A204.1 (cell line): ENCODE measurements at regions not wholly inside any gene's neighbourhood (a gene's known extent, or its start where the extent isn't known, plus 50 kb on each side); places are given as distances from the start of the nearest gene placed in this dataset.
"Not testable (repeated sequence)": the region's sequence is repeated elsewhere in the genome, so short reads cannot be mapped to it uniquely, and the experiment has no call there.

Experiments
- FAIRE-seq: peaks from 2 replicates; lab custom pipeline; 2012; peaks lifted over from hg19 to GRCh38; lab: Jason Lieb, UNC

DNA sequence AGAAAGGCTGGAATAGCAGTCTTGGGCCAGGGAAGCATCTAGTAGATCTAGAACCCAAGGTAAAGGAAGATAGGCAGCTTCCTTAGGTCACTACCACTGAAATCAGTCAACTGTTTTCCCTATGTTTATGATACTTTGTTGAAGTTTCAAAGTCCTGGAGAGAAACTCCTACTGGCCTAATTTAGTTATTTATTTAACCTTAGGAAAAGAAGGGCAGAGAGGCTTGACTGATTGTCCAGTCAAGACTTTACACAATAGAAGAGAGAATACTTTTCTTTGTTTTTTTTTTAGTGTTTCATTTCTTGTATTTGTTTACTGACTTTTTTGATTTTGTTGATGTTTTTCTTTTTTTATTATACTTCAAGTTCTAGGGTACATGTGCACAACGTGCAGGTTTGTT, 138.9 kb upstream of the PHYHIPL start:
- FAIRE-seq: no peak

DNA sequence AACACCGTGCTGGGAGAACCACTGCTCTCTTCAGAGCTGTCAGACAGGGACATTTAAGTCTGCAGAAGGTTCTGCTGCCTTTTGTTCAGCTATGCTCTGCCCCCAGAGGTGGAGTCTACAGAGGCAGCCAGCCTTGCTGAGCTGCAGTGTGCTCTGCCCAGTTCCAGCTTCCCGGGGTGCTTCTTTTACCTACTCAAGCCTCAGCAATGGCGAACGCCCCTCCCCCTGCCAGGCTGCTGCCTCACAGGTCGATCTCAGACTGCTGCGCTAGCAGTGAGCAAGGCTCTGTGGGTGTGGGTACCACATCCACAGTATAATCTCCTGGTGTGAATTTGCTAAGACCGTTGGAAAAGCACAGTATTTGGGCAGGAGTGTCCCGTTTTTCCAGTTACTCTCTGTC, 133.1 kb upstream of the PHYHIPL start:
- FAIRE-seq: not testable (repeated sequence)

DNA sequence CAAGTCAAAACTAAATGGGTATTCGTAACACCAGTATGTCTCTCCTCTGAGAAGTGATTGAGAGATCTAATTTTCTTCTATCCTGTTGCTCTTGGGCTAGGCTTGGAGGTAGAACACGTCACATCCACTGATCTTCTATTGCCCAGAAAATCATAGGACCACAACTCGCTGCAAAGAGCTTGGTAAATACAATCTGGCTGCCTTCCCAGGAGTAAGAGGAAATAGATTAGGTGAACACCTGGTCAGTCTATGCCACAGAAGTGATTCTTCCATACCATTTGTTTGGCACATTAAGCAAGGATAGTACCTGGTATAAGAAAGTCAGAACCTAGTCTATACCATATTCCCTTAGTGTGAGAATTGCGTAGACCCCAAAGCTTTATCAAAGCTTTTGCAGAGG, 129.3 kb upstream of the PHYHIPL start:
- FAIRE-seq: no peak

DNA sequence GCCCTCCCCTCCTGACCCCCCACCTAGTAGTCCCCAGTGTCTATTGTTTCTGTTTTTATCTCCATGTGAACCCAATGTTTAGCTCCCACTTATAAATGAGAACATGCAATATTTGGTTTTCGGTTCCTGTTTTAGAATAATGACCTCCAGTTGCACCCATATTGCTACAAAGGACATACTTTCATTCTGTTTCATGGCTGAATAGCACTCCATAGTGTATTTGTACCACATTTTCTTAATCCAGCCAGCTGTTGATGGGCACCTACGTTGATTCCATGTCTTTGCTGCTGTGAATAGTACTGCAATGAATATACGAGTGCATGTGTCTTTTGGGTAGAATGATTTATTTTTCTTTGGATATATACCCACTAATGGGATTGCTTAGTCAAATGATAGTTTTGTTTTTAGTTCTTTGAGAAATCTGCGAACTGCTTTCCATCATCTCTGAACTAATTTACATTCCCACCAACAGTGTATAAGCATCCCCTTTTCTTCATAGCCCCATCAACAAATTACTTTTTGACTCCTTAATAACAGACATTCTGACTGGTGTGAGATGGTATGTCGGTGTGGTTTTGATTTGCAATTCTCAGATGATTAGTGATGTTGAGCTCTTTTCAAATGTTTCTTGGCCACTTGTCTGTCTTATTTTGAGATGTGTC, 128.4 kb upstream of the PHYHIPL start:
- FAIRE-seq: no peak

DNA sequence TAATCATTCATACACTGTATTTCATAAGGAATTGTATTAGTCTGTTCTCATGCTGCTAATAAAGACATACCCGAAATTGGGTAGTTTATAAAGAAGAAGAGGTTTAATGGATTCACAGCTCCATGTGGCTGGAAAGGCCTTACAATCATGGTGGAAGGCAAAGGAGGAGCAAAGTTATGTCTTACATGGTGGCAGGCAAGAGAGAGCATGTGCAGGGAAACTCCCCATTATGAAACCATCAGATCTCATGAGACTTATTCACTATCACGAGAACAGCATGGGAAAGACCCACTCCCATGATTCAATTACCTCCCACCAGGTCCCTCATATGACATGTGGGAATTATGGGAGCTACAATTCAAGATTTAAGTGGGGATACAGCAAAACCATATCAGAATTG, 122.9 kb upstream of the PHYHIPL start:
- FAIRE-seq: not testable (repeated sequence)

DNA sequence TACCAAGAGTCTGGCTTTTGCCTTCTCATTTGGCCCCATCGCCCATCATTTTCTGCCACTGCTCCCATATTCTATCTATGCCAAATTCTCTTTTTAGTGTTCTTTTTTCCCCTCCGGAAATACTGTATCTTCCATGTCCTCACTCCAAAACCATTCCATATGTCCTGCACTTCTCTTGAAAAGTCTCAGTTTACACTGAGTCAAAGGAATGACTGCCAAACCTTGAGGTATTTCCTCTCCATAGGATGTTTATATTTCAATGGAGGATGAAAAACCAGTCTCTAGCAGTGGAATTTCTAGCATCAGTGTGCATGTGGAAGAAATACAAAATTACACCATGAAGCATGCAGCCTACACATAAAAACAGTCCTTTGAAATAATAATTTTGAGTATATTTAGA, 121.4 kb upstream of the PHYHIPL start:
- FAIRE-seq: no peak

DNA sequence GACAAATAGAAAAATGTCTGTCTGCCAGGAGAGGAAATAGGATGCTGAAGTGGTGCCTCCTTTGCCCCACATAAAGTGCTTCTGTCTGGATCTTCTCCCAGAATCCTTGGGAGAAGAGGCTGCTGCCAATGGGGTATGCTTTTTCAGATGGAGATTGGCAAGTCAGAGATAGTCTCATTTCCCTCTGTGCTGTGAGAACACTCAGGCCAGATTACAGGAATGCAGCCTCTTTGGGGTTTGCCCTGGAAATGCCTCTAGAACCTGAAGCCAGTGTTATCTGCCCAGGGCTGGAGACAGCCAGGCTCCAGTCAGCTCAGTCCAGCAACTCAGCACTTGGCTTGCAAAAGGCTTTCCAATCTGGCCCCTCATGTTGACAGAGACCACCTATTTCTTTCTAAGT, 119.1 kb upstream of the PHYHIPL start:
- no peak for FAIRE-seq

DNA sequence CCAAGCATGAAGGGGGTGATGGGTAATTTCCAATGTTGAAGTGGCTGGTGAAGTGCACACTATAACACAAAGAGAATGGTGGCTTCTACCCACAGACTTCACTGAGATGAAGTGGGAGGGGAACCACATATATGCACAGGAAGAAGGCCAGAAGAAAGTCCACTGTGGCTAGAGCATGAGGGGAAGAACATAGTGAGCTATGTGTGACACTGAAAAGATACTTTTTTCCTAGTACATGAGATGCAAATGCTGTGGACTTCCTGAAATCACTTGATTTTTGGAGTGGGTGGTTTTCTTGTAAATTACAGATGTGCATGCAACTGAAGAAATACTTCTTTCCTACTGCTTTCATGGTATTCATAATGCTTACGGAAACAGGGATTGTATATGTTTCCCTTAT, 115.6 kb upstream of the PHYHIPL start:
- FAIRE-seq: no peak

DNA sequence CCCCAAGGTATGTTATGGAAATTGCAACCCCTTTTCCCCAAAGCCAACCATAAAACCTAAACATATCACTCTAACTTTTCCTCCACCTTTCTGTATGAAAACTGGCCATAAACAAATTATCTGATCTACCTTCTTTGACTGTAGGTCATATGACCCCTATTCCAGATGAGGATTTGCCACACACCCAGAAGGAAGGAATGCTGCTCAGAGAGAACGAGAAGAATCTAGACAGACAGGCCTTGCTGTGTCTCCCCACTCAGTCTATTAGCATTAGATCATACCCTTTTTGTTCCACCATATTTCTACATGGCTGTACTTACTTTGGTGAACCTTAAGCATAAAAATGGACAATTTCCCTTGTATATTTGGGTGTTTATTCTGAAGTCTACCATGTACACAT, 113.0 kb upstream of the PHYHIPL start:
- FAIRE-seq: no peak

DNA sequence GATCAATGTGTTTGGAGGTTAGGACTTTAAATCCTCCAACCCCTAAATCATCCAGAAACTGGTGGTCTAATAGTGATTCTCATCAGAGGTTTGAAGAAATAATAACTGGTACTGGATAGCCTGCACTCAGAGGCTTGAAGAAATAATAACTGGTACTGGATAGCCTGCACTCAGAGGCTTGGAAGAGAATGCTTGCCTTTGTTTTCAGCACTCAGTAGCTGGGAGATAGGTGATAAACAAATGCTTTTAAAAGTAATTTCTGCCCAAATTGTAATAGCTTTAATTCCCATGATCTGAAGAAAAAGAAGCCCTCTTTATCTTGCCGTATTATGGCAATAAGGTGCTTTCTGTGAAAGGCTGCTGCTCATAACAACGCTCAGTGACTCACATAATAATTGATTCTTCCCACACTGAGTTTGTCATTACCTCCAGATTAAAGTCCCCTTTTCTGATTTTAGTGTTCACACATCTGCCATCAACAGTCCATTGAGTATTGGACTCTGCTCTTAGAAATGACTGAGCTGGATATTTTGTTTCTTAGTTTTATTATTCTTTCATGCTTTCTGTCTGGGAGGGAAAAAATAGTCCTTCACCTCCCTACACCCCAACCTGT, 112.3 kb upstream of the PHYHIPL start:
- no peak for FAIRE-seq

DNA sequence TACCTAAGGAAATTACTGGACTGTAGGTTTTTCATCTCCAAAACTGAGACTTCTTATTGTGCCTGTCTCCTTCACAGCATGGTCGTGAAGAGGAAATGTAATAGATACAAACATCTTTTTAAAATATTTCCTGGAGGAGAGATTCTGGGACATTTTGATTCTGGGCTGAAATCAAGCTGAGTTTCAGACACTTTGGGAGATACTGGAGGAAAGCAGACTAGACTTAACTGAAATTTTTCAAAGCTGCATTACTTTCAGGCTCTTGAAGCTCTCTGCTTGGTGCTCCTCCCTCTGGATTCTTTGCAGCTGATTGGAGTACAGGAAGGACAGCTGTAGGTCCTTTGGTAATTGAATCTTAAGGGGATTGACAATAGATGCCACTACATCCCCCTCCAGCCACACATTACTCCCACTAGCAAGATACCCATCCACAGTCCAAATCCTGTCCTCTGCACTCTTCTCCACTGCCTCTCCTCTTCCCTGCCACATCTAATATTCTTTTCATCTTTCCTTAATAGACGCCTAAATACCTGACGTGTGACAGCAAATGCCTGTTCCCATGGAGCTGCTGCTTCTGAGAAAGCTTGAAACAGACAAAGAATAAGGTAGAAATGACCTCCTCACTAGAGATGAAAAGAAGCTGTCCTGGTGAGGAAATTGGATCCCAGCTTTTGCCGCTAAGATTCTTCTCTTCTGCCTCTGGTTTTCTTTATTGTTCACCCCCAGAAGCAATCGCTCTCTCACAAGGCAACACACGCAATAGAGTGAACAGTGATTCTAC, 111.5 kb upstream of the PHYHIPL start:
- no peak for FAIRE-seq

DNA sequence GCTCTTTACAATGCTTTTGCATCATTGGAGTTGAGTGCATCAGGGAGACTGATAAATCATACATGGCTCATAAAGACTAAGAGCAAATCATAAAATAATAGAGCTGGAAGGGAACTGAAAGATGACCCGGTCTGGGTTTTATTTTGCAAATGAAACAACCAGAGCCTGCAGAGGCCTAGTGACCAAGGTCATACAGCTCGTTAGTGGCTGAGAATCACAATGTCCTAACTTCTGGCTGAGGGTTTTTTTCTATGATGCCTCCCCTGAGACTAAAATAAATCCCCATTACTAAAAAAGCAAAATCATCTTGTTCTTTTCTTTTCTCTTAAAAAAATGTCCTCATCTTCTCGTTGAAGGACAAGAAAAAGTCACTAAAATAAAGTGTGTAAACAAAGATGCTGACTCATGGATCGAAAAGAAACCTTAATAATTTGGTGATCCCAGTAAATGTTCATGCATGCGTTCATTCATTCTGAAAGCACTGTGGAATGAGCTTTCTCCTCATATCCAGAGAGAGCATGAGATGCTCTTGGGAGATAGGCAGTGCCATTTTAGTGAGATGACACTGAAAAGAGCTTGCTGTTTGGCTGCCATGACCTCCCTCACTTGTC, 107.8 kb upstream of the PHYHIPL start:
- no peak for FAIRE-seq

DNA sequence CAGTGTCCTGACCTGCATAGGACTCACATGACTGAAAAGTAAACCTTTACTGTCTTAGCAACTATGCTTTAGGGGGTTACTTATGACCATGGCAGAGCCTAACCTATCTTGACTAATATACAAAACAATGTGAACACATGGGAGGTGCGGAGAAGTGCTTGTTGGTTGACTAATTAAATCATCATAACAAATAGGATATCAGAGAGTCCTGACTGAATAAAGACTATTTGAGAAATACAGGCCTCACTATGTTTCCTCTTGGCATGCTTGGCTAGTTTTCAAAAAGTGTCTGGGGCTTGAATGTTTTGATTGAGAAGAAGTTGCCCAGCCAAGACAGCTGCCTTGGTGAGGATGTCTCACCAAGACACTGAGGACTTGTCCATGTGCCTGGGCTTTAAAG, 104.4 kb upstream of the PHYHIPL start:
- no peak for FAIRE-seq

DNA sequence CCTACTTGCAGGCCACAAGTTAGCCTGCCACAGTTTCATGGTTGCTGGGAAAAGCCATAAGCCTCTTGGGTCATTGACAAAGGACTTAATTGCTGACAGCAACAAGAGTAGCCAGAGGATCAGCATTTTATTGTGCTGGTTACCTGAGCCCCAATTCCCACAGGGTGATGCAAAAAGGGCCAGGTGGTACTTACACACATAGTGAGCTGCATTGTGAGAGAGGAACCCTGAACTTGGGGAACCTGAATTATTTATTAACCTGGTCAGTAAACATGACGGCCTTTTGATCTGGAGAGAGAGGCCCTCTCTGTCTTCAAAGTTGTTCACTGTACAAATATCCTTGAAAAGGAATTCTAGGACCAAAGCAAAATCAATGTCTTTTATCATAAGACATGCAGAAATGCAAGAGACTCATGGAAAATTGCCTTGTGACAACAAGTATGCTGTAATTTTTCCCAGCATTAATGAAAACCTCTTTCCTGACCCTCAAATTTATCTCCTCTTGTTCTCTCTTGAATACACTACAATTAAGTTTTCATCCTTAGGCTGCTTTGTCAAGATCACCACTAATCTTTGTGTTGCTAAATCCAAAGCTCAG, 102.9 kb upstream of the PHYHIPL start:
- no peak for FAIRE-seq

DNA sequence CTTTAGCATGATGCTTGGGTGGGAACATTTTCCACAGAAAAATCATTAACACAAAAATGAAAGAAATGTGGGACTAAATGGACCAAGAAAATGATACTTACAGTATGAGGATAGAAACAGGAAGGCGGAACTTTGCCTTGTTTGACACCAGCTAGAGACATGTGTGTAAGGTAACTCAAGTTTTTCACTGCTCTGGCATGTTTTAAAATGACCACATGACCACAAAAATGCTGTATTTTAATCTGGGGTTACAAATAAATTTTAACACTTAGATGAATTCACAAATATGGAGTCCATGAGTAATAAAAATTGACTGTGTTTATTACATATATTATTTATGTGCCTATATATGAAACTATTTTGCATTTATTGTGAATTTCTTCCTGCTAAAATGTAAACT, 100.9 kb upstream of the PHYHIPL start:
- FAIRE-seq: no peak

DNA sequence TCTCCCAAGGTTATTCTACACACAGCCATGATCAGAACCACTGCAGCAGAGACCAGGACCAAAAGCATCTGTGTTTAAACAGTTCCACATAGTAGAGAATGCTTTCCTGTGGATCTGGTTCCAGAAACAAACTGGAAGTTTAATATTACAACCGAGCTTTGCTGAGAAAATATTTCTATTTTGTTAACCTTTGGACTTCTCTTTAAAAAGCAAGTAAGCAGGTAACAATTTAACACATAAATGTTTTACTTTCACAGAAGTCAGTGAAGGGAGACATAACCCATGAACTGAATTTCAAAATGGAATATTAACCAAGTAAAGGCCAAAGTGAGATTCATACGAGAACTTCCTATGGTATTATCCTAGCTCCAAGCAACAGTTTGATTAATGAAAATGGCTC, 98.6 kb upstream of the PHYHIPL start:
- FAIRE-seq: no peak

DNA sequence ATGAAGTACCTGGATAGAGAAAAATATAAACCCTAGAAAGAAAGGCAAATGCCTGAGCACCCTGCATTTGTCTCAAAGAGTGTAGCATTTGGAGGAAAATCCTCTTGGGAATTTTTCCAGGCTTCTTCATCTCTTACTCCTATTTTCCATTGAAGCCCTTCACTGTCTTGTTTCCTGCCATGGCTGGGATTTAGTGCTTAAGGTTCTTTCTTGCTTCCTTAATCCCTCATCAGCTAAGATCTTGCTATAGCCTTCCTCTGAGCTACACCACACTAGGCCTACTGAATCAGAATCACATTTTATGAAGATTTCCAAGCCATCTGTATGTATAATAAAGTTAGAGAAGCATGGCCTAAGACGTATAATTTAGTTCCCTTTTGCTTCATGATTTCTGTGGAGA, 97.5 kb upstream of the PHYHIPL start:
- no peak for FAIRE-seq

DNA sequence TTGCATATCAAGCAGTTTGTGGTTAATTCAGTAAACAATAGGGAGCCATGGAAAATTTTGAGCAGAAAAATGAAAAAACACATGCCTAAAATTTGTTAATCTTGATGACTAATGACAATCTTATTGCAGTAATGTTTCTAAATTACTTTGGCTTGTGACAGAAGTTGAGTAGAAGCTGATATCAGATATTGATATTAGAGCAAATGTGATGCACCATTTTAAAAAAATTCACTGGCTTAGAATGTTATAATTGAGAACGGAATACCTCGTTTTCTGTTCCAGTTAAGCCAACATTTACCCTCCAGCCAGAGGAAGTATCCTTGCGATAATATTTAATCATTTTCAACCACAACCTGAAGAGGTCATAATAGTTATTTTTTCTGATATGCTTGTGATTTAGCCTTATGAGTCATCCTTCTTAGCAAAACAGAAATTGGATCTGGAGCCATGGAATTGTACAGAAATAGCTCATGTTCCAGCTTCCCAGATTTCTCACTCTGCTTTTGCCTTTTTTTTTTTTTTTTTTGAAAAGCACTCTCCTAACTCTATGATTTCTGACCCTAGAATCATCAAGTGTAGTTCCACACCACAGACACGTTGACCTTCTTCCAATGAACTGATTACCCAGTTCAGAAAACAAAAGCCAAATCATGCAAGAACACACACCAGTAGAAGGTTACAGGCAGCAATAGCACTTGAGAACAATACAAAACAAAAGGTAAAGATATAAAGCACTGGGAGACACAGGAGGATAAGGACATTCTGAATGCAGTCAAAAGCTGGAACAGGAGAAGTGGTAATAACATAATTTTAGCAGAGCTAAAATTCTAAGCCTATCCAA, 96.8 kb upstream of the PHYHIPL start:
- FAIRE-seq: no peak

DNA sequence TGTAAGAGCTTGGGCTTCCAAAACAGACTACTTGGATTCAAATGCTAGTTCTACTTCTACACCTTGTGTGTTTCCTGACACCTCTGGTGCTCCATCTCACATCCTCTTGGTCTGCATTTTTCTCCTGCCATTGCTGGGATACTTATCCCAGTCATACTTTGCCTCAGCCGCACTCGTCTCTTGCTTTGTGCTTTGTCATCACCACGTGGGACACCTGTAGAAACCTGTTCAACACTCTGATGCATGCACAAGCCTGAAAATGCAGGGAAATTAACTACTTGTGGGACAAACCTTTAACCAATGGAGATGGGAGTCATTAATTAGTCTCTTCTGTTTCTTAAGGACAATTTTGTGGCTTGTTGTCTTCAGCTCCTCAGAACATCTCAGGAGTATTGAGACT, 94.2 kb upstream of the PHYHIPL start:
- no peak for FAIRE-seq

DNA sequence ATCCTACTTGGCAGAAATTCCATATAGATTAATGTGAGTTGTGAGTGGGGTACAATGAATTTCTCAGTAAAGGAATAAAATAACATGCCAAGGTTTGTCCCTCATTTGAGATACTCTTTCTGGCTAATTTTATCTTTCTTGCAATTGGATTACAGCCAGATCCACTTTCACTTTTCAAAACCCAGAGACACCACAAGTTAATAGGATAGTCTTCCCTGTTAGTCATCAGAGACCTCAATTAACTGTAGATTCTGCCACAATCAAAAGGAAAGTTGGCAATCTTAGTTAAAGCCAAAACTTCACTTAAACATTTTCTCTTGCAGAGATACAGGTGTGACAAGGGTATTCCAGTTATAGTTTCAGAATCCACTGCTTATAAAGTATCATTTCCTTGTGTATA, 91.4 kb upstream of the PHYHIPL start:
- no peak for FAIRE-seq

DNA sequence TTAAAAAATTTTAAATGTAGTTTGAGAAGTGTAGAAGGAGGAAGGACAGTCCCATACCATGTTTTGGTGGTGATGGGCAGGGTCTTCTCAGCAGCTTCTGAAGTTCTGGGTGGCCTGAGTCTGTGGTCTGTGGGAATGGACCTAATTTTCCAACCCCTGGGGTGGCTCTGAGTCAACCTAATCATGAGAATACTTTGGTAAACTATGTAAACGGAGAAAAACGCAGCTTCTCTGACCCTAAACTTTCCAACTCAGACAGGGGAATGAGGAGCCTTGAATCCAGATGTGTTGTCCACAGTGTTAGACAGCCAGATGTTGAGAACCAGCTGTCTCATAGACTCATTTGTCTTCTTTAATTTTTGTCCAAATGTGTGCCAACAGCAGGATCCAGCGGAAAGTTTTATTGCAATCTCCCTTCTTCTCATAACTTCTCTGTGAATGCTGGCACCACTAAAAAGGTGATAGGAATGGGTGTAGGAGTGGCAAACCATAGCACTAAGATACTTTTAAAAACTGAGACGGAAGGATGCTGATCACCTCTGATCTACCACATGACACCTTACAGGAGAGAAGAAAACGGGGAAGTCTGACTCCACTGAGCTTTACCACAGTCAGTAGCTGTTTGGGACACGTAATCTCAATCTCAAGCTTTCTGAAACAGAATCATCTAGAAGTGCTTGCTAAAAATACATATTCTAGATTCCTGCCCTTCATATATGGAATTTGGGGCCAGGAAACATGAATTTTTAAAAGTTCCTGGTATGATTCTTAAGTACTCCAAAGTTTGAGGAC, 90.5 kb upstream of the PHYHIPL start:
- FAIRE-seq: no peak
